Kidney (tissue), 13 donors: ENCODE measurements at regions not wholly inside any gene's neighbourhood (a gene's known extent, or its start where the extent isn't known, plus 50 kb on each side); places are given as distances from the start of the nearest gene placed in this dataset.

Experiments
- DNase-seq, 5 donors: peaks; one replicate each; pipeline ENCODE4 v3.0.0-alpha.2; 2013 to 2020
- FAIRE-seq: peaks from 2 replicates; lab custom pipeline; 2012; peaks lifted over from hg19 to GRCh38; lab: Jason Lieb, UNC
- H3K27ac ChIP-seq, 2 donors: one replicate each; pipeline ENCODE4 v1.7.0; 2013; ENCODE audit warnings: low read depth in 2 of 2, low read length in 2 of 2, inconsistent platforms in 1 of 2
- H3K27me3 ChIP-seq: one replicate; pipeline ENCODE4 v1.7.1; 2013; ENCODE audit warnings: low read length, inconsistent platforms; ENCODE audit not compliant: control insufficient read depth, insufficient read depth
- H3K36me3 ChIP-seq, 3 donors: one replicate each; pipeline versions ENCODE4 v1.7.0 to v1.7.1; 2013; ENCODE audit warnings: low read length in 3 of 3, control low read depth in 1 of 3, inconsistent platforms in 1 of 3; ENCODE audit not compliant: insufficient read depth in 3 of 3, control insufficient read depth in 2 of 3
- H3K4me1 ChIP-seq, 3 donors: one replicate each; pipeline versions ENCODE4 v1.7.0 to v1.7.1; 2013; ENCODE audit warnings: low read length in 3 of 3, inconsistent platforms in 1 of 3, low read depth in 1 of 3; ENCODE audit not compliant: control insufficient read depth in 2 of 3, insufficient read depth in 2 of 3
- H3K4me3 ChIP-seq, 3 donors: one replicate each; pipeline versions ENCODE4 v1.7.0 to v1.8.1; 2013; ENCODE audit warnings: low read length in 3 of 3, control low read depth in 1 of 3, inconsistent platforms in 1 of 3
- H3K9ac ChIP-seq, 3 donors: one replicate each; pipeline versions ENCODE4 v1.7.0 to v1.7.1; 2013; ENCODE audit warnings: low read length in 3 of 3, control low read depth in 1 of 3, inconsistent platforms in 1 of 3
- H3K9me3 ChIP-seq, 3 donors: one replicate each; pipeline versions ENCODE4 v1.7.0 to v1.7.1; 2013; ENCODE audit warnings: low read length in 3 of 3, control low read depth in 1 of 3, inconsistent platforms in 1 of 3; ENCODE audit not compliant: control insufficient read depth in 2 of 3, insufficient read depth in 1 of 3
- CTCF ChIP-seq: IDR thresholded peaks from 3 replicates; pipeline ENCODE4 v1.5.1; 2012; ENCODE audit warnings: mild to moderate bottlenecking, moderate library complexity, borderline replicate concordance; ENCODE audit not compliant: insufficient read depth; ENCODE audit errors: extremely low read depth
- intact Hi-C: fragments of 100-400 bp; cut with DNase I; formaldehyde crosslinking; loops from one replicate; pipeline ENCODE4 v1.11.1; 2022
- donor health status: control.
- donor health status: control.
- donor health status: control.
- donor health status: control.
- donor health status: control.
- donor health status: DM: yes; HTN: yes; CAD: no.
- donor health status: Normal renal cell carcinoma (clear cell type).

DNA sequence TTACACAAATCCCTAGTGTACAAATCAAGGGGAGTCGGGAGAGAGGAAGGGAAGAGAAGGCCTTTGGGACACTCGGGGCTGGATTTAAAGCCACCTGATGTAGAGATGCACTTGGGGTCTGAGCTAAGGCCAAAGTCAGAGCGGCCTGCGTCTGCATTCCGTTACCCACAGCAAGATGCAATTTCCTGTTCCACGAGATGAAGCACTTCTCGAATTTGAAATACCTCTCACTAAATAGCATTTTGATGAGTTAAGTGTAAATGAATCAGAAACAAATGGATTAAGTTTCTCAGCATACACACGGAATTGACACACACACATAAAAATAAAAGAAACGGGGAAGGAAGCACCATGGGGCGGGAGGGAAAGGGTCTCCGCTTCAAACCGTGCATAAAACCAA lies 386.0 kb downstream of the SOX9 start:
- DNase-seq (no peak), FAIRE-seq (no peak)
- intact Hi-C loops: no loop called here
- H3K9ac ChIP-seq: no peak overlapping the region
- H3K36me3 ChIP-seq: no peaks in the 10 kb centered on the region
- TF ChIP-seq CTCF: no peak
- no peak overlapping the region for H3K27ac ChIP-seq
- H3K4me1 ChIP-seq: no peaks in the 10 kb centered on the region
- no peak overlapping the region for H3K4me3 ChIP-seq
- H3K27me3 ChIP-seq: no peaks in the 10 kb centered on the region
- H3K9me3 ChIP-seq: no peaks in the 10 kb centered on the region

- intact Hi-C loops: no loop called here
- DNase-seq (no peak), FAIRE-seq (no peak)
- no peak overlapping the region for H3K4me3 ChIP-seq
- no peak overlapping the region for H3K9ac ChIP-seq
- H3K9me3 ChIP-seq: no peaks in the 10 kb centered on the region
- no peak overlapping the region for H3K27ac ChIP-seq
- no peaks in the 10 kb centered on the region for H3K27me3 ChIP-seq
- H3K4me1 ChIP-seq: no peaks in the 10 kb centered on the region
- no peak for TF ChIP-seq CTCF
- no peaks in the 10 kb centered on the region for H3K36me3 ChIP-seq
Measured at GRCh38 chr17:72507370-72507769, 386.6 kb downstream of the SOX9 start.

DNA sequence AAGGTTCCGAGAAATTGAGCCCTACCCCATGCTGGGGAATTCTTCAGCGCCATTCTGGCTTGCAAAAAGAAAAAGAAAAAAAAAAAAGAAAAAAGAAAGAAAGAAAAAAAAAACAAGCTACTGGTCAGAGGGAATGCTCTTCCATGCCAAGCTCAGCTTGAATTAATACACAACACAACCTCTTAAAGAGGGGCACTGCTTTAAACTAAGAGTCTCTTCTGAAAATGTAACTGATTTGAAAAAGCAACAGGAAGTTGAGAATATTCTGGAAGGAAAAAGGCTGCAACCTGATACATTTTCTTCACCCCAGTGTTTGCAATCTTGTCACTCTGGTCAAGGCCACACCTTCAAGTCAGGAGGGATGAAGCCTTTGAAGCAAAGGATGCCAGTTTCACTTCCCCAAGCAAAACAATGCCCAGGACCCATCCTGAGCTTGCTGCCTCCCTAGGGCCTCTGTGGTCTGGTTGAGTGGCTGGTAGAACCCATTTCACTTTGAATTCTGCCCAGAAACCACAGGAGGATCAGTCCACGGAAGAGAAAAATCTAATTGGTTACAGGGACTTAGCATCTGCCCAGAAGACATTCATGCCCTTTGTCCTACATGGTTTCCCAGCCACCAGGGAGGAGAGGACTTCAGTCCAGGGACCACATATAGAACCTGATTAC lies 389.7 kb downstream of the SOX9 start:
- Histone ChIP-seq H3K27me3 (no peaks in the 10 kb centered on the region), H3K9me3 (no peaks in the 10 kb centered on the region), H3K4me3 (no peak overlapping the region), H3K36me3 (no peaks in the 10 kb centered on the region), H3K27ac (no peak overlapping the region), H3K9ac (no peak overlapping the region), H3K4me1 (no peaks in the 10 kb centered on the region)
- TF ChIP-seq CTCF: no peak
- intact Hi-C loops: no loop called here
- DNase-seq: no peak
- no peak for FAIRE-seq

DNA sequence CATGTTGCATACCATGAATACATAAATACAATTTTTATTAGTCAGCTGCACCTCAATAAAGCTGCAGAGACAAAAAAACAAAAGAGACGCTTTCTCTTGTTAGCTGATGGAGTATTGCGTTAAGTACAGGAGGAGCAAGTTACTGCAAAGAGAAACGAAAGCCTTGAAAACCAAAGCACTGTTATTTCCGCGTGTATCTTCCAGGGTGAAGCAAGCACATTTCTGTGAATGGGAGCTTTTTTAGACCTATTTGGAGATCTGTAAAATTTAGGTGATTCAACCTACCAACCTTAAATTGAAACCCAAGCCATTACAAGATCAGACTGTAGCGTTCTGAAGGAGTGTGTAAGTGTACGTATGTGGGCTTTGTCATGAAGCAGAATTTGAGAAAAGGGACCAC lies 390.4 kb downstream of the SOX9 start:
- intact Hi-C loops: no loop called here
- no peak overlapping the region for H3K27ac ChIP-seq

More for the DNA sequence above, 390.4 kb downstream of the SOX9 start:
- TF ChIP-seq CTCF: no peak
- no peak for FAIRE-seq
- Histone ChIP-seq H3K9ac (no peak overlapping the region), H3K36me3 (no peaks in the 10 kb centered on the region), H3K27me3 (no peaks in the 10 kb centered on the region), H3K4me1 (no peaks in the 10 kb centered on the region), H3K4me3 (no peak overlapping the region), H3K9me3 (no peaks in the 10 kb centered on the region)
- DNase-seq: no peak
